Cerebellar nuclear complex (tissue), 1 donor: ENCODE measurements at regions not wholly inside any gene's neighbourhood (a gene's known extent, or its start where the extent isn't known, plus 50 kb on each side); places are given as distances from the start of the nearest gene placed in this dataset.

Experiments used
- DNase-seq, 2 experiments: peaks; one replicate each; lab custom pipeline; 2025; lab: John Stamatoyannopoulos, UW

DNA sequence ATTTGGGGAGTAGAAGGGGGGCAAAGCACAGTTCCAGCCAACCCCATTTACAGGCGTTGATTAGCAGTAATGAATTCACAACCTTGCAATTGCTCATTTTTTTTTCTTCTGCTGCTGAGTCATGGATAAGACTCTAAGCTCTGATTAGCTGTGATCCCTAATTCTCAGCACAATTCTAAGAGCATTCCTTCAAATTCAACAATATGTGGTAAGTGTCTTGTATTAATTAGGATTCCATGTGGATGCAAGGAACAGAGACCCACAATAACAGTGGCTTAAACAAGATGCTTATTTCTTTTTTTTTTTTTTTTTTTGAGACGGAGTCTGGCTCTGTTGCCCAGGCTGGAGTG is 133.4 kb downstream of the PALM2AKAP2 start:
- DNase-seq: no peak

DNA sequence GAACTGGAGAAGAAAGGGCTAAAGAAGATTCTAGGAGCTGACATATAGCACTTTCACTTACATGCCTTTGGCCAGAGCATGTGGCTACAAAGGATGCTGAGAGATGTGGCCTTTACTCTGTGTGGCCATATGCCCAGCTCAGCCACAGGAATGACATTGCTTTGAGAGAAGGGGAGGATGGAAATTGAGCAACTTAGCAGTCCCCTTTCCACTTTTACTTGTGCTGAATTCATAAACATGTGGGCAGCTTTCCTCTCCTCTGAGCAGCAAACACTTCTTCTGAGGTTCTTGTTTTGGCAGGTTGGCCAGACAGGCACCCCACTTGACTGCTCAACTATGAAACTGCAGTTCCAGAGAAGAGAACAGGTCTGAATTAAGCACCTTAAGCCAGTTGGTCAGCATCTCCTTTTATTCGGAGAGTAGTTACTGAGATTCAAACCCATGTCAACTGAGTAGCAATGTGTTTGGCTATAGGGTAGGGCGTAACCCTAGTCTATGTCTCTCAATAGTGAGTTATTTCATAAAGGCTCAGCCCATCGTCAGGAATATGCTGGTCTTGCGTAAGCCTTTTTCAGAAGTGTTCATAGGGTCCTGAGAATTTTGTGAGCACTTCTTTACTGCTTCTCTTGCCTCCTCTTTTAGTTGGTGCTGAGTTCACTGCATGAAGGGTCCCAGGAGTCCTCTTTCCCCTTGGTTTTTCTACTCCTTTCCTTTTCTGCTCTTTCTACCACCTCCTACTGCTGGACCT is 134.5 kb downstream of the PALM2AKAP2 start:
- no peak for DNase-seq

DNA sequence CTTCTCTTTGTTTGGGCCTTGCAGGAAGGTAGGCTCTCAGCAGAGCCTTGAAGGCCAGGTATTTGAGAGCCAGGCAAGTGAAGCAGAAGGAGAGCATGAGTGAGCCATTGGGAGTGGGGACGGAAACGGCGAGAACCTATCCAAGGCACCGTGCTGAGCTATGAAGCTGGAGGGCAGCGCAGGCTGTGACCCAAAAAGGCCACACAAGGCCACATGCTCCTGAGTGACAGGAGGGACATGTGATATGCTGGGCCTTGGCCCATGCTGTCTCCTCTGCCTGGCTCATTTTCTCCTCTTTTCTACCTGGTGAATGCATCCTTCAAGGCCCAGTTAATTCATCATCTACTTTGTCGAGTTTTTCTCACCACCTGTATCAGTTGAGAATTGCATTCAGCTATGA is 136.3 kb downstream of the PALM2AKAP2 start:
- no peak for DNase-seq

DNA sequence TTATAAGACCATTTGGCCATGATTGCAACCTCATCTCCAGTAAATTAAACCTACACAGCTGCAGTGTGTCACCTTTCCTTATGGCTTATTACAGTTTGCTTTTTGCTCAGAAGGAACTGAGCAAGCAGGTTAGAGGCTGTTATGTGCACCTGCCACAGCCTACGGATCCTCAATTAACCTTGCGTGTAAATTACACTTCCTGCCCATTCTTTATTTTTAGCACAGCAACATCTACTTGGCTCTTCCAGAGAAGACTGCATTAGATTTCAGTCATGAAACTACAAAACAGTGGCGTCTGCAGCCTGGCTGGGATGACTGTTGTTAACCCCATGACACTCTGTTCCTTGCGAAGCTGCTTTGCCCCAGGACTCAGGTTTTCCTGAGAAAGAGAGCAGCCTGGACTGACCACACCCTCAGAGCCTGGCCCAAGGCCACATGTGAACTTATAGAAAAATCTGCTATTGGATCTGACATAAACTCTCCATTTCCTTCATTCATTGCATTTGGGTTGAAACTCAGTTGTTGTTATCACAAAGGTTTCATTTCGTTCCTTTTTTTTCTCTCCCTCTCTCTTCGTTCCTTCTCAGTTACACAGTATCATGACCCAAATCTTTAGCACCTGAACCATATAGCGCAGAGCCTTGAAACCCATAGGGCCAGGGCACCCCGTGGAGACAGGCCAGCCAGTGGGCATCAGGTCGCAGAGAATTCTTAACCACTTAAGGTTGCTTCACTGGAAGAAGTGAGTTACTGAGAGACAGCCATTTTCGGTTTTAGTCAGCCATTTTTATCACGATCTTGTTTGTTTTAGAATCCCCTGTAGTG is 138.6 kb downstream of the PALM2AKAP2 start:
- DNase-seq: no peak

GRCh38 chr9:109919736-109920408 is 139.9 kb downstream of the PALM2AKAP2 start:
- DNase-seq: no peak

- no peak for DNase-seq
Observed at GRCh38 chr9:109922617-109923470, 142.8 kb downstream of the PALM2AKAP2 start.

DNA sequence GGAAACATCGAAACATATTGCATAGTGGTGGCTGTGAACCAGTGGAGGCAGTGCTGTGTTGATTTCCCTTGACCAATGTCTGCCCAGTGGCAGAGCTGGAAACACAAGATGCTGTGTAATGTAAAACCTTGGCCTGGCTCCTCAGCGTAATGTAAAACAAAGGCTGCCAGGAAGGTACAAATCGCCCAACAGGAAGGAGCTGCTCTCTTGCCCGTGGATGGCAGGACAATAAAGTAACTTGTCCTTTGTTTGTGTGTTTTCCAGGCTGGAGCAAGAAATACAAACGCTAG is 143.4 kb downstream of the PALM2AKAP2 start:
- no peak for DNase-seq

GRCh38 chr9:109923806-109924205 is 143.8 kb downstream of the PALM2AKAP2 start:
- no peak for DNase-seq

GRCh38 chr9:109925799-109926198 is 145.8 kb downstream of the PALM2AKAP2 start:
- DNase-seq: no peak

- no peak for DNase-seq
Observed at GRCh38 chr9:109926421-109926869, 146.4 kb downstream of the PALM2AKAP2 start.

GRCh38 chr9:109931623-109932022 is 151.6 kb downstream of the PALM2AKAP2 start:
- DNase-seq: no peak

DNA sequence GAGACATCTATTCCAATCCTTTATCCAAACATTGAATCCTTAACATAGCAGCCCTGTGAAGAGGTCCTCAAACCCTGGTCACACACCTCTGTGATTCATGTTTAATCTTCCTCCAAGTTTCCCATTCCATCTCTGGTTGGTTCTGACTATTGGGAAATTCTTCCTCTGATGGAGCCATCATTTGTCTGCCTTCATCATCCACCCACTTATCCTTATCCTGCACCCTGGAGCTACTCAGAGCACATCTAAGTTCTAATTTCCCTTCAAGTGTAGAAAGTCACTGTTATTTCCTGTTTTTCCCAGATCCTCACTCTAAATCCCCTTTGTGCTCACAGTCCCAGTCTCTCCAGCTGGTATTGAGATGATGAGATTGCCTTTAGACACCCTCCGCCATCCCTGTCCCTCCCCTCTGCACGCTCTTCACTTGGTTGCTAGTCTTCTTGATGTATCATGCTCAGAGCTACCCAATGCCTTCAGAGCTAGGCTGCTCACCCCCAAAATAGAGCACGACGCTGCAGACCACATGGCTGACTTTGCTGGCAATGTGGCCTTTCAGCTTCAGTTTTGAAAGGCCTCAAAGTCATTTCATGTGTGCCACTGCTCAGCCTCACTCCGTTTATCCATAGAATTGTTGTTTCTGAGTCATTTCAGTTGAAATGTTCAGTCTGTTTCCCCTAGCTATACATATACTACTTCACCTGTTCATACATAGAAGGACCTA is 154.3 kb downstream of the PALM2AKAP2 start:
- no peak for DNase-seq

DNA sequence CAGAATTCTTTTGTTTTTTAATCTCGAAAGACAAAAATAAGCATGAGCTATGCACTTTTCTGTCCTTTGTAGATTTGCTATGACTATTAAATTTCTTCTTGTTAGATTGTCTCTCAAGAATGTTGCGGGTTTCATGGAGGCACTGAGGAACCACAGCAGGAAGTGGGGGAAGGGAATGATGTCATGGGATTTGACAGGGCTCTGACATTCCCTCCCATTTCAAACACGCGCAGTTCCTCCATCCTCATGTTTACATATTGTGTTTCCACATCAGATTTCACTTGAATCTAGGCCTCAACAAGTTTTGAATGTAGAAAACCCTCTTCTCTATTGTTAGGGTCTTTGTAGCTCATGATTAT is 154.8 kb downstream of the PALM2AKAP2 start:
- no peak for DNase-seq

DNA sequence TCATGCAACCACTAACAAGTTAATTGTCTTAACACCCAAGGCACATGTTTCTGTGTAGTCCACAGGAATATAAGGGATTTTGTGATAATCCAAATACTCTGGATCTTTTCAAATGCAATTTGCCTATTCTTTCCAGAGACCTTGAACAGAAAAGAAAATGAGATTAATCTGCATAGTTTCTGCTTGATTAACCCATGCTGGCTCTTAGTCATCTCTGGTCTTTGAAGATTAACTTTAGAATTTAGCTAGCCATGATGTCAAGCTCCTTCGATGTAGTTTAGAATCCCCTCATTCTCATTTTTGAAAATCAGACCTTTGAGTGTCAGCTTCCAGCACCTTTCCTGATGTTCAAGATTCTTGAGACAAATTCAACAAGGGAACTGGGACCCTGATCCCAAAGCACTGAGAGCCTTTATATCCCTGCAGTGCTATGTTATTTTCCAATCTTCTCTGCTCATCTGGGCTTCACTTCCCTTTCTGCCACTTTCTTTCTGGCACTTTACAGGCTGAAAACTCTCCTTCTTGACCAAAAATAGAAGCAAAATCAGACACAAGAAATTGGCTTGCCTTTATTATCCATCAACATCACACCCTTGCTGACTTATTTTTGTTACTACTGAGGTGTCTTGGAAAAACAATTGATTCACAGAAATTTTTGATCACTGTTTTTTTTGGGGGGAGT is 155.5 kb downstream of the PALM2AKAP2 start:
- no peak for DNase-seq

GRCh38 chr9:109937861-109938453 is 158.0 kb downstream of the PALM2AKAP2 start:
- DNase-seq: no peak

- DNase-seq: no peak
Observed at GRCh38 chr9:109939698-109940342, 159.8 kb downstream of the PALM2AKAP2 start.

GRCh38 chr9:109940561-109940960 is 160.6 kb downstream of the PALM2AKAP2 start:
- DNase-seq: no peak

DNA sequence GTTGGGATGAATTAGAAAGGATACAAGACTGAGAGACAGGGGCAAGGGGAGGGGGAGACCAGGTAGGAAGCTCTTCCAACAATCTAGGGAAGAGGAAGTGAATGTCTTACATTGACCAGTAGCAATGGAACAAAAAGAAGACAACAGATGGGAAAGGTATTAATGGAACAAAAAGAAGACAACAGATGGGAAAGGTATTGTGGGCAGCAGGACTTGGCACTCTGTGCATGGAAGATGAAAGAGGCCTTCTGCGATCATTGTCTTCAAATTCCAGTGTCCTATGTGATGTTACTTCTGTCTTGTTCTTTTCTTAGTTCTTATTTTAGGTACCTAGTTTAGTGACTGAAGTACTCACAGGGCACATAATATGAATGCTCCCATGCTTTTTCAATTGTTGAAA is 161.8 kb downstream of the PALM2AKAP2 start:
- DNase-seq: no peak

- DNase-seq: no peak
Observed at GRCh38 chr9:109945573-109945972, 165.6 kb downstream of the PALM2AKAP2 start.

DNA sequence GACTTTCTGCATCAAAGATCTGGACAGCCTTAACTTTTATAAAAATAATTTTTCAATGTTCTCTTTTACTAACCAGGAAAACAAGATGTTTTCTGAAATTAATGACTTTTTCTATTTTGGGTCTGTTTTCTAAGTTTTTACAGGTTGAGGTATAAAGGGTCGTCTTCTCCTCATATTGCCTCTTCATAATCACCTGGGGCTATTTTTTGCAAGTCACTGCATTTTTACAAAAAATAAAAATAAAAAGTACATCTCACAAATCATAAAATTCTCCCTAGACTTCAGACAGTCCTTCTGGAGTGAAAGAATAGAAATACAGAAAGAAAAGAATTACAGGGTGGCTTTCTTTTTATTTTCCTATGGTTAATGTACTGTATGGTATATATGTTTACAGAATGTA is 168.5 kb downstream of the PALM2AKAP2 start:
- no peak for DNase-seq
